ENCODE measurements at regions not wholly inside any gene's neighbourhood (a gene's known extent, or its start where the extent isn't known, plus 50 kb on each side); places are given as distances from the start of the nearest gene placed in this dataset.

GRCh38 chr16:74232806-74233465 is 63.7 kb upstream of the PSMD7 start:
- DNase-seq (ENCODE audit: low read depth, low spot score) (no peak), ATAC-seq (no peak; the same call in 2 of the 3 replicates), FAIRE-seq (no peak)
- in situ Hi-C loops (cut with MboI) (no loop called here), intact Hi-C loops (cut with micrococcal nuclease; ENCODE audit: unreplicated experiment) (no loop called here)
- no peaks in the 10 kb centered on the region for H3K9me3 ChIP-seq (replicated peaks; ENCODE audit: control insufficient read depth, insufficient read depth, low read length)
- CTCF ChIA-PET: no interaction called here
- H2AFZ ChIP-seq (ENCODE audit: control insufficient read depth, low read depth, low read length): no peak overlapping the region
- H4K20me1 ChIP-seq (ENCODE audit: control insufficient read depth, insufficient read depth): no peaks in the 10 kb centered on the region
- H3K27me3 ChIP-seq (replicated peaks in 1 of 2; ENCODE audit: control insufficient read depth in 2 of 2, insufficient read depth in 2 of 2, low read length in 1 of 2): no peaks in the 10 kb centered on the region; a peak in 1 of 4 replicates
- no peak overlapping the region for H3K4me2 ChIP-seq (ENCODE audit: control insufficient read depth, insufficient read depth)
- H3K36me3 ChIP-seq (ENCODE audit: control insufficient read depth in 2 of 2, insufficient read depth in 2 of 2, low read length in 1 of 2): no peaks in the 10 kb centered on the region
- H3K27ac ChIP-seq (ENCODE audit: control insufficient read depth, insufficient read depth): no peak overlapping the region
- no peak overlapping the region for H3K9ac ChIP-seq (ENCODE audit: control insufficient read depth, insufficient read depth, low read length)
- no peak overlapping the region for H3K4me3 ChIP-seq
- 13% methylated on average over 2 of the region's 2 CpGs for WGBS (ENCODE audit: insufficient coverage, insufficient replicate concordance, low lambda C conversion rate, missing lambda C conversion rate)
- RAD21 ChIA-PET (ENCODE audit: unreplicated experiment): no interaction called here
- H3K79me2 ChIP-seq (ENCODE audit: control insufficient read depth, insufficient read depth, low read length): no peaks in the 10 kb centered on the region
- H3K4me1 ChIP-seq (ENCODE audit: control insufficient read depth, insufficient read depth, low read length): no peaks in the 10 kb centered on the region
- SMC1A ChIA-PET (ENCODE audit: uncharacterized antibody, unreplicated experiment): interaction anchor here (0.5 to 1.2 kb wide), 2 partner anchors 22 to 125 kb away, joined by 3 read pairs; no protein-coding TSS in a partner anchor
- BruUV-seq (replicated peaks): no TSS peak
- POLR2A ChIA-PET: no interaction called here
- TF ChIP-seq ZBTB40 (IDR thresholded peaks at IDR 0.05; ENCODE audit: borderline replicate concordance) (no peak), NR2F1 (conservative IDR thresholded peaks at IDR 0.05) (no peak), RUNX3 (IDR thresholded peaks at IDR 0.05; ENCODE audit: low read length) (no peak), MYB (IDR thresholded peaks at IDR 0.05; ENCODE audit: borderline replicate concordance, low read depth, low read length) (no peak), KDM1A (IDR thresholded peaks at IDR 0.05; ENCODE audit: borderline replicate concordance) (no peak)
